Right renal cortex interstitium (tissue), 3 donors: ENCODE measurements at regions not wholly inside any gene's neighbourhood (a gene's known extent, or its start where the extent isn't known, plus 50 kb on each side); places are given as distances from the start of the nearest gene placed in this dataset.
A peak's percentile ranks its signal among the peaks of the same experiment; 100 is the strongest.
"Not testable (repeated sequence)": the region's sequence is repeated elsewhere in the genome, so short reads cannot be mapped to it uniquely, and the experiment has no call there.

ENCODE experiments used
- DNase-seq, 3 donors: peaks; one replicate each; pipeline ENCODE4 v3.0.0-alpha.2; 2013; ENCODE audit warnings: low read depth in 3 of 3, low spot score in 2 of 3

GRCh38 chr6:13874191-13874549 is 50.6 kb upstream of the RNF182 start:
- DNase-seq = no peak

DNA sequence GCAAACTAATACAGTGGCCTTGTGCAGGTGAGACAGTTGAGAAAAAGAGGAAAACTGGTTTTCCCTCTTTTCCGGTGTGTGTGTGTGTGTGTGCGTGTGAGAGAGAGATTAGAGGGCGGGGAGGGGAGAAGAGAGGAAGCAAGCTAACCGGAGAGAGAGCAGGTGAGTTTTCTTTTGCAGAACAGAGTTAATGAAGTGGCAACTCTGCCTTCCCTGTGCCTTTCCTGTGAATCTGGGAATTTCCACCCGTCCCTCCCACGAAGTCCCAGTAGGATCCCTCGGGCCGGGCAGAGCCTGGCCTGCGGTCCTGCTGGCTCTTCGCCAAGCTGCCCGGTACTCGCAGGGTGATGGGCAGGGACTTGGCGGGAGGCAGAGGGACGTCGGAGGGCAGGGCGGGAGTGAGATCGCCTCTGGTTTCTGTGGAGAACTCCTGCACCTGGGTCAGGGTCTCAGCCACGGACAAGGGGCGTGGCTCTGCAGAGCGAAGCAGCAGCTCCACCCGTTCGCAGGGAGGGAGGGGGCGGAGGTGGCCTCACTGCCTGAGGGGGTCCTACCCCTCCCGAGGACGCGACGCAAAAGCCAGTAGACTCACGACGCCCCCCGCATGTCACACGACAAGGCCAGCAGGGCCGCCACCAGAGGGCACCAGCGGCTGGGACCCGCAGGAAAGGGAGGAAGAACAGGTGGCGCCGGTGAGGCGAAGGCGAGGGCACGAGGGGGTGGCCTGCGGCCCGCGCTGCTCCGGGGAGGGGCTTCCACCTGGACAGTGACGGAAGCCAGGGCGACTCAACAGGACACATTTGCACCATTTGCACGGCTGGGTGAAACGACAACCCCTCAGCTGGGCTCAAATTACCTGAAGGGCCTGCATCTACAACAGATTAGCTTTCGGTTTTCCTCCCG is 51.2 kb upstream of the RNF182 start:
- DNase-seq = peak; percentile 61 to 67 (median 65)

DNA sequence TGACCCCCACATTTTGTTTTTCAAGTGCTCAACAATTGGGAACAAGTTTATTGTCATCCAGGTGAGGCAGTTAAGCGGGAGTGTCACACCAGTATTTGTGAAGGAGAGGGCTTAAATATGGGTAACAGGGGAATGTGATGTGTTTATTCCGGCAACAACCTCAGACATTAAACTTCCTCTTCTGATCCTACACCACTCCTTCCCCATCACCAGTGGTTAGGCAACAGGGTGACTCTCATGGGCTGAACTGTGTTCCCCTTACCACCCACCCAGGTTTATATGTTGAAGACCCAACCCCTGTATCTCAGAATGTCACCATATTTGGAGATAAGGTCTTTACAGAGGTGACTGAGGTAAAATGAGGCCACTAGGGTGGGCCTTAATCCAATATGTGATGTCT is 52.1 kb upstream of the RNF182 start:
- no peak for DNase-seq

DNA sequence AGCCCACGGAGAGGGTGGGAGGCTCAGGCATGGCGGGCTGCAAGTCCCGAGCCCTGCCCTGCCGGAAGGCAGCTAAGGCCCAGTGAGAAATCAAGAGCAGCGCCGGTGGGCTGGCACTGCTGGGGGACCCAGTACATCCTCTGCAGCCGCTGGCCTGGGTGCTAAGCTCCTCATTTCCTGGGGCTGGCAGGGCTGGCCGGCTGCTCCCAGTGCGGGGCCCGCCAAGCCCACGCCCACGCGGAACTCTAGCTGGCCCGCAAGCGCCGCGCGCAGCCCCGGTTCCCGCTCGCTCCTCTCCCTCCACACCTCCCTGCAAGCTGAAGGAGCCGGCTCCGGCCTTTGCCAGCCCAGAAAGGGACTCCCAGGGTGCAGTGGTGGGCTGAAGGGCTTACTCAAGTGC is 52.7 kb upstream of the RNF182 start:
- not testable (repeated sequence) for DNase-seq

- no peak for DNase-seq
Observed at GRCh38 chr6:13870214-13870830, 54.4 kb upstream of the RNF182 start.

GRCh38 chr6:13868236-13868635 is 53.9 kb upstream of the MCUR1 start:
- DNase-seq = no peak

DNA sequence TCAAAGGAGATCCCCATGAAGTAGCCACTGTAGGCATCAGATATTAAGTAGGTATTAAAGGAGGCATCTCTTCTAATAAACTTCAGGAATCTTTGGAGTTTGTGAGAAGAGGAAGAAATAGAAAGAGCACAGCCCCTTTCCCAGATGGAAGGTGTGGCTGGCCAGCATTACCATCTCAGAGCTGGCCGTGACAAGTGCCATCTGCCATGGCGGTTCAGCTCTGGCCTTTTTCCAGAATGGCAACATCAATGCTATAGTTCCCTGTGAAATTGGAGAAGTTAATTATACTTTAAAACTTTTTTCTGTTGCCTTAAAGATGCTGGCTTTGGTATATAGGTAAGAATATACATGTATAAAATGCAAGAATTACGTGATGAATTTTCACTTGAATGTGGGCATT is 51.9 kb upstream of the MCUR1 start:
- no peak for DNase-seq

DNA sequence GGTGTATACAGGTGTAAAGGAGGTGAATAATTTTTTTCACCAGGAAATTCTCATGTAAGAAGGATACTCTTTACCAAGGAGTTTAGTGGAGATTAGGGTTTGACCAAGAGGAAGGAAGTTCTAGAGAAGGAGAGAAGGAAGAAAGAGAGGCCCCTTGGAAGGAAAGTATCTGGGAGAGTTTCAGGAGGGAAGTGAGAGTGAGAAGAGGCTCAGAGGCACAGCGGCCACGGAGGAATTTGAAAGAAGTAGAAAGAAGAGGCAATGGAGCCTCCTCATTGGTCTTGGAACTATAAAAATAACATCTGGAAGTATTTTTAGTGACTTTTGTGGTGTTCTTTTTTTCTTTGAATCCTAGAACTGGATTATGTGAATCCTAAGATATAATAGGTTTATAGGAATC is 50.8 kb upstream of the MCUR1 start:
- no peak for DNase-seq

GRCh38 chr6:13864669-13865068 is 50.3 kb upstream of the MCUR1 start:
- not testable (repeated sequence) for DNase-seq
